ENCODE measurements at regions not wholly inside any gene's neighbourhood (a gene's known extent, or its start where the extent isn't known, plus 50 kb on each side); places are given as distances from the start of the nearest gene placed in this dataset.

DNA sequence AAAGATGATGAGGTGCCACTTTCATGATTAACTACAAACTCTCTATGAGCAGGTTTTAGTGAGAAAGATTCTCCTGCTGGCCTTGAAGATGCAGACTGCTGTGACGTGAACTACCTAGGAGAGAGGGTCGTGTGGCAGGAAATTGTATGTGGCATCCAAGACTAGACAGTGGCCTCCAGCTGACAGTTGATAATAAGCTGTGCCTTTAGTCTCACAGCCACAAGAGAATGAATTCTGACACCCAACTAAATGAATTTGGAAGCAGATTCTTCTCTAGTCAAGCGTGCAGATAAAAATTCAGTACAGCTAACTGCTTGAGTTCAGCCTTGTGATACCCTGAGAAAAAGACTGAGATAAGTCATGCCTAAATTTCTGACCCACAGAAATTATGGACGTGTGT is 169.0 kb upstream of the COL3A1 start:
- TF ChIP-seq, protein P1, sequence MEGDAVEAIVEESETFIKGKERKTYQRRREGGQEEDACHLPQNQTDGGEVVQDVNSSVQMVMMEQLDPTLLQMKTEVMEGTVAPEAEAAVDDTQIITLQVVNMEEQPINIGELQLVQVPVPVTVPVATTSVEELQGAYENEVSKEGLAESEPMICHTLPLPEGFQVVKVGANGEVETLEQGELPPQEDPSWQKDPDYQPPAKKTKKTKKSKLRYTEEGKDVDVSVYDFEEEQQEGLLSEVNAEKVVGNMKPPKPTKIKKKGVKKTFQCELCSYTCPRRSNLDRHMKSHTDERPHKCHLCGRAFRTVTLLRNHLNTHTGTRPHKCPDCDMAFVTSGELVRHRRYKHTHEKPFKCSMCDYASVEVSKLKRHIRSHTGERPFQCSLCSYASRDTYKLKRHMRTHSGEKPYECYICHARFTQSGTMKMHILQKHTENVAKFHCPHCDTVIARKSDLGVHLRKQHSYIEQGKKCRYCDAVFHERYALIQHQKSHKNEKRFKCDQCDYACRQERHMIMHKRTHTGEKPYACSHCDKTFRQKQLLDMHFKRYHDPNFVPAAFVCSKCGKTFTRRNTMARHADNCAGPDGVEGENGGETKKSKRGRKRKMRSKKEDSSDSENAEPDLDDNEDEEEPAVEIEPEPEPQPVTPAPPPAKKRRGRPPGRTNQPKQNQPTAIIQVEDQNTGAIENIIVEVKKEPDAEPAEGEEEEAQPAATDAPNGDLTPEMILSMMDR (IDR thresholded peaks at IDR 0.05; ENCODE audit: borderline replicate concordance, control extremely low read depth, extremely low read depth, insufficient read depth, missing control alignments), result no peak
- no peak for DNase-seq (ENCODE audit: low spot score)
- in situ Hi-C loops (cut with MboI; ENCODE audit: low sequenced_read_pairs, unreplicated experiment), result no loop called here

DNA sequence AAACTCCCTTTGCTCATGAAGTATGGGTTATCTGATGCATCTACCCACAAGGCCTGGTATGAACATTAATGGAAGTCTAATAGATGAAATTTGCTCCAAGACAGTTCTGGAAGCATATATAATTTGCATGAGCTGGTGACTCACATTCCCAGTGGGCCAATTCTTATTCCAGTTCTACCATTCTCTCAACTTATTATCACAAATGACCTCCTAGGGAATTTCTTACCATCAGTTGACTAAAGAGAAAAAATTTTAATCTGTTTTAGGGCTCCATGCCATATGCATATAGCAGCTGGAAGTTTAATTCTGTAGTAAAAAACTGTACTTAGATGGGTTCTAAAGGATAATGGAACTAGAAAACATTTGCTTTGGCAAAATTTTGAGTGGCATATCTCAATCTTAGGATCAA is 165.2 kb upstream of the COL3A1 start:
- no peak for DNase-seq (ENCODE audit: low spot score)
- TF ChIP-seq, protein P1 (IDR thresholded peaks at IDR 0.05; ENCODE audit: borderline replicate concordance, control extremely low read depth, extremely low read depth, insufficient read depth, missing control alignments), result no peak
- in situ Hi-C loops (cut with MboI; ENCODE audit: low sequenced_read_pairs, unreplicated experiment), result no loop called here

DNA sequence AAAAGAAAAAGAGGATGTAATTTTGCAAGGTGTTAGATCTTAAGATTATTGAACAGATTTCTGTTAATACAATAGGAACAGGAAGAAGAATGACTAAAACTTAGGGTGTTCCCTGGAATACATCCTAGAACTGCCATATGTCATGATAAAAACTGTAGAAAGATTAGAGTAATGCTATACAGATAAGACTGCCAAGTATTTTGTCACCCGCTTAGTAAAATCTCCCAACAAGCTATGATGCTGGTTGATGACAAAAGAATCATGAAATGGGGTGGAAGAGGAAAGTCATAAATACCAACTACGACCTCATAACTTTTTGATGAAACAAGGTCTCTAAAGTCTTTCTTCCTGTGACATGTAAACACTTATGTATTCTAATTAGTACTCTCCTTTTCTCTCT is 163.6 kb upstream of the COL3A1 start:
- TF ChIP-seq, protein P1 (IDR thresholded peaks at IDR 0.05; ENCODE audit: borderline replicate concordance, control extremely low read depth, extremely low read depth, insufficient read depth, missing control alignments), result no peak

DNA sequence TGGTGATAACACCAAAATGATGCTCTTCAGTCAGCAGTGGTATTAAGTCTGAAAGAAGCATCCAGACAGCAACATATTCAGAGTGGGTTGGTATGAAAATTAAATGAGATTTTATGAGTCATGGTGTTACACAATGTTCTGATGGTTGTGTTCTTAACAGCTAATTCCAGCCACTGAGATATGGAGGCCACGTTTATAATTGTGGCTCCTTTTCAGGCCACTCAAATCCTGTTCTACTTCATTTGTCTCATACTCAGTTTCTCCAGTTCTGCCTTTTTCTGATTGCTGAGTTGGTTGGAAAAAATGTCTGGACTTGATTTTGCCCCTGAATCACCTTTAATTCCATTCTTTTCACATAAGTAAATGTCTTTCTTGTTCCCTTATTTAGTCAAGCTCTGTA is 162.7 kb upstream of the COL3A1 start:
- in situ Hi-C loops (cut with MboI; ENCODE audit: low sequenced_read_pairs, unreplicated experiment), result no loop called here
- TF ChIP-seq, protein P1 (IDR thresholded peaks at IDR 0.05; ENCODE audit: borderline replicate concordance, control extremely low read depth, extremely low read depth, insufficient read depth, missing control alignments), result no peak
- no peak for DNase-seq (ENCODE audit: low spot score)

More for the DNA sequence above, 163.6 kb upstream of the COL3A1 start:
- in situ Hi-C loops (cut with MboI; ENCODE audit: low sequenced_read_pairs, unreplicated experiment), result no loop called here
- no peak for DNase-seq (ENCODE audit: low spot score)

GRCh38 chr2:188813315-188813714 is 160.9 kb upstream of the COL3A1 start:
- in situ Hi-C loops (cut with MboI; ENCODE audit: low sequenced_read_pairs, unreplicated experiment), result no loop called here
- DNase-seq (ENCODE audit: low spot score), result no peak
- TF ChIP-seq, protein P1 (IDR thresholded peaks at IDR 0.05; ENCODE audit: borderline replicate concordance, control extremely low read depth, extremely low read depth, insufficient read depth, missing control alignments), result no peak

GRCh38 chr2:188813857-188814256 is 160.3 kb upstream of the COL3A1 start:
- DNase-seq (ENCODE audit: low spot score), result no peak
- TF ChIP-seq, protein P1 (IDR thresholded peaks at IDR 0.05; ENCODE audit: borderline replicate concordance, control extremely low read depth, extremely low read depth, insufficient read depth, missing control alignments), result no peak
- in situ Hi-C loops (cut with MboI; ENCODE audit: low sequenced_read_pairs, unreplicated experiment), result no loop called here

DNA sequence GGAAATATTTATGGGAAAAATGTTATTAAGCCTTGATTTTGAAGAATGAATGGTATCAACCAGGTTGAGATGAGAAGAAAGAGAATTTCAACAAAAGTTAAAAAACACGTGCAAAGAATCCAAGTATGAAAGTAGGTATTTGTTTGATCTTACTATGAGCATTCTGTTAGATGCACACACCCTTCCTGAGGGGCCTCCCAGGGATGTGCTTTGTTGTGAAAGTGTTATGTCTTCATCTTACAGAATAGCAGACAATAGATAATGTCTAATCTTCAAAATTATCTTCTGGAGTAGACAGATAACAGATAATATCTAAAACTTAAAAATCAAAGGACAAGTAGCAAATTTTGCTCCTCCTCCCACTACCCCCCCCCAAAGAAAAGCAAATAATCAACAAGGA is 155.2 kb upstream of the COL3A1 start:
- DNase-seq (ENCODE audit: low spot score), result no peak
- TF ChIP-seq, protein P1 (IDR thresholded peaks at IDR 0.05; ENCODE audit: borderline replicate concordance, control extremely low read depth, extremely low read depth, insufficient read depth, missing control alignments), result no peak
- in situ Hi-C loops (cut with MboI; ENCODE audit: low sequenced_read_pairs, unreplicated experiment), result no loop called here

All from GM13976 (cell line).